ENCODE measurements at regions not wholly inside any gene's neighbourhood (a gene's known extent, or its start where the extent isn't known, plus 50 kb on each side); places are given as distances from the start of the nearest gene placed in this dataset.

DNA sequence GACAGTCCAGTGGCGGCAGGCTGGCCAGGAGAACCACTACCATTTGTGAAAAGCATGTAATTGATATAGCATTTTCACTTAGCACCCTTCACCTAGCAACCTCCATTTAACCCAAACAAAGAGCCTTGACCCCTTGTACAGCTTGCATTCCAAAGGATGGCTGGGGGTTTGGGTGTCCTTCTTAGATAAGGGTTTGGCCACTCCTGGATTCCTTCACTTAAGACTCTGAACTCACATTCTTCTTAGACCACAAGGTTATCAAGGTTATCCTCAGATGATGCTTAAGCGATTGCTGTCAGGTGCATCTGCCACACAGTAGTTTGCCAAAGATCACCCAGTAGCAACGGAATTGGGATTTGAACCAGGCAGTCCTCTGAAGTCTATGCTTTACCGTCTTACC, 102.8 kb downstream of the ZNF664 start (continued):
- no peak for TF ChIP-seq BRCA1 (IDR thresholded peaks at IDR 0.05; ENCODE audit: low read depth, low read length)
- TF ChIP-seq, protein P1, sequence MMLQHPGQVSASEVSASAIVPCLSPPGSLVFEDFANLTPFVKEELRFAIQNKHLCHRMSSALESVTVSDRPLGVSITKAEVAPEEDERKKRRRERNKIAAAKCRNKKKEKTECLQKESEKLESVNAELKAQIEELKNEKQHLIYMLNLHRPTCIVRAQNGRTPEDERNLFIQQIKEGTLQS (IDR thresholded peaks at IDR 0.05; ENCODE audit: insufficient read depth, low read depth, low read length) = no peak
- no peak for TF ChIP-seq GTF2F1 (IDR thresholded peaks at IDR 0.05; ENCODE audit: borderline replicate concordance, low read depth, low read length)
- no peak for TF ChIP-seq RXRA (IDR thresholded peaks at IDR 0.05; ENCODE audit: insufficient read depth, low read depth, low read length)
